ENCODE measurements at regions not wholly inside any gene's neighbourhood (a gene's known extent, or its start where the extent isn't known, plus 50 kb on each side); places are given as distances from the start of the nearest gene placed in this dataset.

DNA sequence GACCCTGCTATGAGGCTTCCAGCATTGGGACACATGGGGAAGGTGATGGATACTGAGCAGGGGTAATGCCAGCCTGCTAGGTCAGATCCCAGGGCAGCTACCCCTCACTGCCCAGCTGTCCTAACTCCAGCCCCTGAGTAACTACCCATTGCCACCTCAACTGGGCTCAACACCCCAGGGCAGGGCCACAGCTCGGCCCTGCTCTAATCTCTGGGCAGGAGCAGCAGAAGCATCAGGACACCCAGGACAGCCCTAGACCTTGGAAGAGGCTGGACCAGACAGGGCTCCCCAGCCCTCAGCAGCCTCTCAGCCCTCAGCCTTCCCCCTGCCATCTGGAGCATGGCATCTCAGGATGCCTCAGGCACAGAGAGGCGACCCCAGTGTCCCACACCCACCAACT, 67.4 kb upstream of the TOP1 start:
- TF ChIP-seq, protein P1, sequence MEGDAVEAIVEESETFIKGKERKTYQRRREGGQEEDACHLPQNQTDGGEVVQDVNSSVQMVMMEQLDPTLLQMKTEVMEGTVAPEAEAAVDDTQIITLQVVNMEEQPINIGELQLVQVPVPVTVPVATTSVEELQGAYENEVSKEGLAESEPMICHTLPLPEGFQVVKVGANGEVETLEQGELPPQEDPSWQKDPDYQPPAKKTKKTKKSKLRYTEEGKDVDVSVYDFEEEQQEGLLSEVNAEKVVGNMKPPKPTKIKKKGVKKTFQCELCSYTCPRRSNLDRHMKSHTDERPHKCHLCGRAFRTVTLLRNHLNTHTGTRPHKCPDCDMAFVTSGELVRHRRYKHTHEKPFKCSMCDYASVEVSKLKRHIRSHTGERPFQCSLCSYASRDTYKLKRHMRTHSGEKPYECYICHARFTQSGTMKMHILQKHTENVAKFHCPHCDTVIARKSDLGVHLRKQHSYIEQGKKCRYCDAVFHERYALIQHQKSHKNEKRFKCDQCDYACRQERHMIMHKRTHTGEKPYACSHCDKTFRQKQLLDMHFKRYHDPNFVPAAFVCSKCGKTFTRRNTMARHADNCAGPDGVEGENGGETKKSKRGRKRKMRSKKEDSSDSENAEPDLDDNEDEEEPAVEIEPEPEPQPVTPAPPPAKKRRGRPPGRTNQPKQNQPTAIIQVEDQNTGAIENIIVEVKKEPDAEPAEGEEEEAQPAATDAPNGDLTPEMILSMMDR (IDR thresholded peaks at IDR 0.05) = no peak
- intact Hi-C loops (cut with DNase I) = no loop called here
- DNase-seq = no peak

GRCh38 chr20:40961686-40962640, 66.7 kb upstream of the TOP1 start:
- Histone ChIP-seq H3K36me3 (no peaks in the 10 kb centered on the region), H3K27ac (no peak overlapping the region), H3K4me1 (no peaks in the 10 kb centered on the region), H3K27me3 (no peaks in the 10 kb centered on the region), H3K4me3 (no peak overlapping the region), H3K9me3 (no peaks in the 10 kb centered on the region)
- FAIRE-seq = no peak
- TF ChIP-seq, protein P1 (IDR thresholded peaks at IDR 0.05) = no peak
- no peak for DNase-seq
- intact Hi-C loops (cut with DNase I) = no loop called here
- no peak for ATAC-seq
- 57 to 75% methylated on average over 13 of the region's 13 CpGs for WGBS, 2 donors

More for the DNA sequence above, 67.4 kb upstream of the TOP1 start:
- H3K9me3 ChIP-seq = no peaks in the 10 kb centered on the region
- no peaks in the 10 kb centered on the region for H3K36me3 ChIP-seq
- WGBS, 2 donors = 39 to 53% methylated on average over 2 of the region's 2 CpGs
- H3K4me3 ChIP-seq = no peak overlapping the region
- no peaks in the 10 kb centered on the region for H3K27me3 ChIP-seq
- H3K27ac ChIP-seq = no peak overlapping the region
- FAIRE-seq = no peak
- no peaks in the 10 kb centered on the region for H3K4me1 ChIP-seq
- no peak for ATAC-seq

DNA sequence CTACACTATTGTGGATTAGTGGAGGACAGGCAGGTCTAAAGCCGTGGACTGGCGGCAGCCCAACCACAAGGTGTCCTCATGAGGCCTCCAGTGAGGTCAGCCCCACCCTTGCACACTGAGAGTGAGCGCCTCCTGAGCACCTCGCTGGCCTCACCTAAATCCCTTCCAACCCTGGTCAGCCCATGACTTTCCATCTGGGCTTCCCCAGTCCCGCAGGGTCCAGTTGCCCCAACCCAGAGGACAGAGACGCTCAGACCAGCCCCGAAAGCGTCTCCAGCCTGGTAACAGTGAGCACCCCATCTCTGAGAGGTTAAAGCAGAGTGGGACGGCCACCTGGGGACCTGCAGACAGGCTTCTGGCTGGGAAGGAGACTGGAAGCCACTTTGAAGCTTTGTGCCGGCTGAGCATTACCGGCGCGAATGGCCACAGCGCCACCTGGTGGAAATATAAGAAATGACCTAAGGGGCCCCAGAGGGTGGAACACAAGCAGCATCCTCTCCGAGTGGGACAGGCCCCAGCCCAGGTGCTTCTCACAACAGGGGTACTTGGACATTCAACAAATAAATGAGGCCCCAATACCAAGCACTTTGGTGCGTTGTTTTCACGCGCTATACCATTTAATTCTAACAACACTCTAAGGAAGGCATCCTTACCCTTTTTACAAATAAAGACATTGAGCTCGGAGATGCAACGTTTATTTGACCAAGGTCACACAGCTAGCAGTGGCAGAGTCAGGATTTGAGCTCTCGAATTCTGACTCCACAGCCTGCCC, 65.7 kb upstream of the TOP1 start:
- no peak overlapping the region for H3K27ac ChIP-seq
- WGBS, 2 donors = 19 to 23% methylated on average over 21 of the region's 21 CpGs
- H3K36me3 ChIP-seq = no peaks in the 10 kb centered on the region
- ATAC-seq (peak; percentile 91 to 97 (median 95)), DNase-seq (peak; percentile 41 to 83 (median 66)), FAIRE-seq (no peak)
- no peaks in the 10 kb centered on the region for H3K27me3 ChIP-seq
- H3K4me1 ChIP-seq = no peaks in the 10 kb centered on the region
- TF ChIP-seq, protein P1 (IDR thresholded peaks at IDR 0.05) = peak; percentile 84 to 95 (median 90)
- no peaks in the 10 kb centered on the region for H3K9me3 ChIP-seq
- intact Hi-C loops (cut with DNase I) = no loop called here
- no peak overlapping the region for H3K4me3 ChIP-seq

DNA sequence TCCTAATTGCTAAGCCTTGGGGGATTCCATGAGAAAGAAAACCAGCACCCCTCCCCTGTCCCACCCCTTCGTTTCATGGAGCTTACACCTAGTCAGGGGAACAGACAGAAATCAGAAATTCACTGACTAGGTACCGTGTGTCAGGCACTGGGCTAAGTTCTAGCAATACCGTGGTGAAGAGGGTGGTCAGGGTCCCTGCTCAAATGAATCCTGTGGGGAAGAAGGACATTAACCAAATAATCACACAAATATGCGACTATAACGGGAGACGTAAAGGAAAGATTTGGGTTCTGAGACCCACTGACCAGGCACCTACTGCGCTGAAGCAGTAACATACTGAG, 65.1 kb upstream of the TOP1 start:
- intact Hi-C loops (cut with DNase I) = no loop called here
- no peak for ATAC-seq
- WGBS, 2 donors = 68 to 70% methylated on average over 7 of the region's 7 CpGs
- no peaks in the 10 kb centered on the region for H3K36me3 ChIP-seq
- TF ChIP-seq, protein P1 (IDR thresholded peaks at IDR 0.05) = no peak
- no peaks in the 10 kb centered on the region for H3K4me1 ChIP-seq
- no peak for FAIRE-seq
- H3K27ac ChIP-seq = no peak overlapping the region
- no peaks in the 10 kb centered on the region for H3K9me3 ChIP-seq
- H3K4me3 ChIP-seq = no peak overlapping the region
- no peak for DNase-seq
- no peaks in the 10 kb centered on the region for H3K27me3 ChIP-seq
